H1 (cell line): ENCODE measurements at regions not wholly inside any gene's neighbourhood (a gene's known extent, or its start where the extent isn't known, plus 50 kb on each side); places are given as distances from the start of the nearest gene placed in this dataset.

Experiments used
- CTCF ChIA-PET: fragments of 300-600 bp; sonication (Branson Sonifier 250); formaldehyde crosslinking; loops from one replicate; lab custom pipeline; 2021; ENCODE audit not compliant: partially characterized antibody; lab: Charles Lee
- POLR2A ChIA-PET: fragments of 300-600 bp; sonication (Branson Sonifier 250); formaldehyde crosslinking; loops from one replicate; lab custom pipeline; 2021; ENCODE audit warnings: inconsistent platforms; ENCODE audit not compliant: partially characterized antibody; lab: Charles Lee
- DNase-seq, 2 experiments: peaks; one replicate each; pipeline versions ENCODE4 v3.0.0 to v3.0.0-alpha.2; 2010 to 2022; ENCODE audit warnings: low spot score in 2 of 2, low read depth in 1 of 2, mixed read lengths in 1 of 2
- FAIRE-seq: peaks from 2 replicates; lab custom pipeline; 2011; peaks lifted over from hg19 to GRCh38; lab: Jason Lieb, UNC
- H2AFZ ChIP-seq: 2 replicates; pipeline ENCODE4 v1.8.1; 2012; ENCODE audit warnings: low read length, inconsistent platforms
- H2AK5ac ChIP-seq: 2 replicates; pipeline ENCODE4 v1.6.1; 2013; ENCODE audit warnings: low read depth, low read length
- H2BK120ac ChIP-seq: replicated peaks from 2 replicates; pipeline ENCODE3; 2013; ENCODE audit warnings: low read depth, low read length, inconsistent platforms
- H2BK12ac ChIP-seq: 2 replicates; pipeline ENCODE4 v1.6.1; 2013; ENCODE audit warnings: low read depth, low read length
- H2BK15ac ChIP-seq: 2 replicates; pipeline ENCODE4 v1.6.1; 2013; ENCODE audit warnings: low read length
- H2BK20ac ChIP-seq: 2 replicates; pipeline ENCODE4 v1.6.1; 2013; ENCODE audit warnings: low read length
- H2BK5ac ChIP-seq: 2 replicates; pipeline ENCODE4 v1.6.1; 2013; ENCODE audit warnings: low read depth, low read length
- H3K14ac ChIP-seq: 2 replicates; pipeline ENCODE4 v1.6.1; 2013; ENCODE audit warnings: inconsistent platforms; ENCODE audit not compliant: insufficient read length
- H3K18ac ChIP-seq: 2 replicates; pipeline ENCODE4 v1.6.1; 2013; ENCODE audit warnings: low read length; ENCODE audit errors: extremely low read depth
- H3K23ac ChIP-seq: 2 replicates; pipeline ENCODE4 v1.6.1; 2013; ENCODE audit warnings: inconsistent platforms; ENCODE audit not compliant: insufficient read length
- H3K23me2 ChIP-seq: 2 replicates; pipeline ENCODE4 v1.6.1; 2013; ENCODE audit warnings: low read depth, low read length
- H3K27ac ChIP-seq: 2 replicates; pipeline ENCODE4 v1.6.1; 2011; ENCODE audit warnings: low read depth, low read length, inconsistent platforms
- H3K27me3 ChIP-seq, 4 experiments: replicated peaks in 1 of 4; 1 replicate in 1 of 4; 2 replicates in 3 of 4; pipeline versions ENCODE4 v1.6.1 to v1.8.1; 2011 to 2013; ENCODE audit warnings: low read length in 3 of 4, mild to moderate bottlenecking in 3 of 4, inconsistent platforms in 2 of 4, mixed read lengths in 2 of 4, moderate library complexity in 1 of 4; ENCODE audit not compliant: control insufficient read depth in 3 of 4, insufficient read depth in 3 of 4; ENCODE audit errors: extremely low read depth in 1 of 4
- H3K36me3 ChIP-seq, 4 experiments: 2 replicates each; pipeline versions ENCODE4 v1.6.1 to v1.8.1; 2011 to 2013; ENCODE audit warnings: mild to moderate bottlenecking in 4 of 4, low read length in 3 of 4, moderate library complexity in 2 of 4, control low read depth in 1 of 4, inconsistent platforms in 1 of 4; ENCODE audit not compliant: insufficient read depth in 4 of 4, control insufficient read depth in 2 of 4
- H3K4ac ChIP-seq: replicated peaks from 2 replicates; pipeline ENCODE3; 2013; ENCODE audit warnings: low read length, low read depth, mixed read lengths, inconsistent platforms; ENCODE audit not compliant: insufficient read length
- H3K4me1 ChIP-seq, 4 experiments: replicated peaks in 1 of 4; 1 replicate in 1 of 4; 2 replicates in 3 of 4; pipeline versions ENCODE4 v1.6.1 to v1.8.1; 2011 to 2013; ENCODE audit warnings: low read length in 3 of 4, inconsistent platforms in 2 of 4, mixed read lengths in 1 of 4; ENCODE audit not compliant: insufficient read depth in 4 of 4, control insufficient read depth in 3 of 4
- H3K4me2 ChIP-seq, 2 experiments: 2 replicates each; pipeline versions ENCODE4 v1.6.1 to v1.8.1; 2011 to 2013; ENCODE audit warnings: low read depth in 2 of 2, low read length in 2 of 2, control low read depth in 1 of 2, inconsistent platforms in 1 of 2, mild to moderate bottlenecking in 1 of 2; ENCODE audit not compliant: insufficient read depth in 1 of 2
- H3K4me3 ChIP-seq, 4 experiments: fragments of 200-600, 300-600 bp in 1 of 4; sonication (generic), shearing (Covaris generic), sonication (Bioruptor Twin) in 1 of 4; 2 replicates each; pipeline versions ENCODE4 v1.5.1 to v1.8.1; 2011 to 2016; ENCODE audit warnings: low read length in 4 of 4, low read depth in 3 of 4, control low read depth in 2 of 4, inconsistent platforms in 2 of 4, mild to moderate bottlenecking in 2 of 4, mixed read lengths in 1 of 4, moderate library complexity in 1 of 4; ENCODE audit not compliant: insufficient read depth in 2 of 4; ENCODE audit errors: extremely low read depth in 1 of 4
- H3K56ac ChIP-seq: replicated peaks from 2 replicates; pipeline ENCODE3; 2013; ENCODE audit warnings: low read depth, mild to moderate bottlenecking, mixed read lengths, low read length, inconsistent platforms; ENCODE audit not compliant: insufficient read length
- H3K79me1 ChIP-seq: 2 replicates; pipeline ENCODE4 v1.6.1; 2013; ENCODE audit warnings: low read depth, low read length, control low read depth
- H3K79me2 ChIP-seq, 2 experiments: 2 replicates each; pipeline versions ENCODE4 v1.6.1 to v1.8.1; 2012 to 2013; ENCODE audit warnings: low read length in 2 of 2, mild to moderate bottlenecking in 2 of 2, inconsistent platforms in 1 of 2; ENCODE audit not compliant: insufficient read depth in 2 of 2, control insufficient read depth in 1 of 2
- H3K9ac ChIP-seq, 4 experiments: replicated peaks in 1 of 4; 1 replicate in 1 of 4; 2 replicates in 3 of 4; pipeline versions ENCODE4 v1.6.1 to v1.8.1; 2011 to 2013; ENCODE audit warnings: low read depth in 3 of 4, low read length in 3 of 4, control low read depth in 2 of 4, mild to moderate bottlenecking in 2 of 4, moderate library complexity in 2 of 4, inconsistent platforms in 1 of 4; ENCODE audit errors: extremely low read depth in 1 of 4
- H3K9me3 ChIP-seq, 2 experiments: 2 replicates each; pipeline versions ENCODE4 v1.6.1 to v1.8.1; 2012 to 2013; ENCODE audit warnings: mild to moderate bottlenecking in 2 of 2, moderate library complexity in 2 of 2, control low read depth in 1 of 2, inconsistent platforms in 1 of 2, low read depth in 1 of 2, low read length in 1 of 2, mixed read lengths in 1 of 2; ENCODE audit not compliant: insufficient read depth in 2 of 2
- H4K20me1 ChIP-seq, 2 experiments: replicated peaks in 1 of 2; 2 replicates each; pipeline versions ENCODE3 to v1.8.1; 2011 to 2013; ENCODE audit warnings: inconsistent platforms in 2 of 2, low read length in 2 of 2, mild to moderate bottlenecking in 1 of 2; ENCODE audit not compliant: insufficient read depth in 2 of 2, control insufficient read depth in 1 of 2
- H4K5ac ChIP-seq: 2 replicates; pipeline ENCODE4 v1.6.1; 2013; ENCODE audit warnings: low read length, low read depth, mixed read lengths, inconsistent platforms; ENCODE audit not compliant: insufficient read length
- H4K8ac ChIP-seq: 2 replicates; pipeline ENCODE4 v1.8.0; 2013; ENCODE audit warnings: mild to moderate bottlenecking, moderate library complexity, low read length, inconsistent platforms; ENCODE audit not compliant: insufficient read depth; ENCODE audit errors: extremely low read depth
- H4K91ac ChIP-seq: replicated peaks from 2 replicates; pipeline ENCODE3; 2013; ENCODE audit warnings: low read length, mixed read lengths, inconsistent platforms; ENCODE audit not compliant: insufficient read length
- ATF2 ChIP-seq: IDR thresholded peaks from 2 replicates; pipeline ENCODE4 v1.6.1; 2012; ENCODE audit warnings: low read length, inconsistent platforms
- CBX5 ChIP-seq: fragments of 300-800, 300-1000 bp; sonication (generic); IDR thresholded peaks from 2 replicates; pipeline ENCODE4 v1.7.1; 2016; ENCODE audit warnings: antibody characterized with exemption, low read length, low read depth
- CBX8 ChIP-seq: fragments of 300-800, 300-1000 bp; sonication (generic); IDR thresholded peaks from 2 replicates; pipeline ENCODE4 v1.7.1; 2016; ENCODE audit warnings: low read depth, low read length, borderline replicate concordance
- RAD21 ChIP-seq, 2 experiments: IDR thresholded peaks in 1 of 2; conservative IDR thresholded peaks in 1 of 2; 2 replicates each; pipeline ENCODE4 v1.6.1; 2011; ENCODE audit warnings: low read depth in 2 of 2, low read length in 2 of 2, improper control_type of control experiment in 1 of 2, inconsistent platforms in 1 of 2, mild to moderate bottlenecking in 1 of 2, moderate library complexity in 1 of 2
- RBBP5 ChIP-seq: IDR thresholded peaks from 2 replicates; pipeline ENCODE4 v1.7.1; 2012; ENCODE audit warnings: low read depth, mild to moderate bottlenecking, inconsistent platforms, low read length, moderate library complexity, borderline replicate concordance
- RFX5 ChIP-seq: IDR thresholded peaks from 2 replicates; pipeline ENCODE4 v1.6.1; 2011; ENCODE audit warnings: low read depth, low read length, improper control_type of control experiment, borderline replicate concordance
- RNF2 ChIP-seq: fragments of 200-900, 300-1000 bp; sonication (generic); IDR thresholded peaks from 2 replicates; pipeline ENCODE4 v1.7.1; 2016; ENCODE audit warnings: borderline replicate concordance, low read depth, mild to moderate bottlenecking, antibody characterized with exemption, low read length; ENCODE audit not compliant: poor library complexity, severe bottlenecking; ENCODE audit errors: missing control alignments
- RXRA ChIP-seq: IDR thresholded peaks from 2 replicates; pipeline ENCODE4 v1.6.1; 2011; ENCODE audit warnings: low read depth, mild to moderate bottlenecking, low read length, moderate library complexity; ENCODE audit not compliant: insufficient read depth
- SAP30 ChIP-seq: fragments of 300-600 bp; sonication (generic); IDR thresholded peaks from 2 replicates; pipeline ENCODE4 v1.7.1; 2012; ENCODE audit warnings: low read length, moderate library complexity, mild to moderate bottlenecking, inconsistent platforms; ENCODE audit not compliant: insufficient read depth, insufficient replicate concordance
- TAF1 ChIP-seq: IDR thresholded peaks from 2 replicates; pipeline ENCODE4 v1.6.1; 2011; ENCODE audit warnings: mild to moderate bottlenecking, low read depth, low read length
- TCF12 ChIP-seq: IDR thresholded peaks from 2 replicates; pipeline ENCODE4 v1.6.1; 2011; ENCODE audit warnings: low read depth, mild to moderate bottlenecking, low read length
- YY1 ChIP-seq: IDR thresholded peaks from 2 replicates; pipeline ENCODE4 v1.6.1; 2011; ENCODE audit warnings: low read depth, mild to moderate bottlenecking, low read length
- WGBS, 2 experiments: shearing (Covaris generic) in 1 of 2; methylation state at CpG; one replicate each; pipeline versions ENCODE4 v1.1.6 to v1.1.7; 2013 to 2015; ENCODE audit warnings: low lambda C conversion rate in 2 of 2, mixed read lengths in 2 of 2, inconsistent platforms in 1 of 2, low coverage in 1 of 2, missing lambda C conversion rate in 1 of 2; ENCODE audit not compliant: insufficient replicate concordance in 2 of 2, insufficient coverage in 1 of 2, insufficient read length in 1 of 2; ENCODE audit errors: extremely low coverage in 1 of 2, missing lambda C conversion rate in 1 of 2; 5-methylcytosine and 5-hydroxymethylcytosine counted together

GRCh38 chr4:81348778-81349094 is 123.0 kb downstream of the RASGEF1B start:
- Histone ChIP-seq H4K20me1 (no peaks in the 10 kb centered on the region), H2BK15ac (no peak overlapping the region), H3K79me1 (no peaks in the 10 kb centered on the region), H2AK5ac (no peak overlapping the region), H3K36me3 (no peaks in the 10 kb centered on the region), H3K18ac (no peak overlapping the region), H3K27me3 (no peaks in the 10 kb centered on the region; a peak in 1 of 7 replicates), H2BK5ac (no peak overlapping the region), H3K14ac (no peak overlapping the region), H2BK20ac (no peak overlapping the region), H3K79me2 (no peaks in the 10 kb centered on the region), H3K23me2 (no peaks in the 10 kb centered on the region), H3K56ac (no peak overlapping the region), H3K4me2 (no peak overlapping the region), H3K4me1 (no peaks in the 10 kb centered on the region), H4K5ac (no peak overlapping the region), H2BK120ac (no peak overlapping the region), H4K91ac (no peak overlapping the region), H2AFZ (no peak overlapping the region), H3K9ac (no peak overlapping the region), H4K8ac (no peak overlapping the region), H3K23ac (no peak overlapping the region), H2BK12ac (no peak overlapping the region), H3K4ac (no peak overlapping the region), H3K4me3 (no peak overlapping the region), H3K9me3 (no peaks in the 10 kb centered on the region), H3K27ac (no peak overlapping the region)
- DNase-seq (no peak), FAIRE-seq (no peak)
- ChIA-PET POLR2A (interaction anchor here (0.5 kb wide), 1 partner anchor 255 kb away, joined by 3 read pairs; no protein-coding TSS in a partner anchor), CTCF (interaction anchor here (0.6 to 2.3 kb wide), 7 partner anchors 13 to 480 kb away, joined by 3 to 8 read pairs (median 3); no protein-coding TSS in a partner anchor)
- 95% methylated on average over 1 of the region's 1 CpG; no CpG with 5 or more reads in 1 of the 2 experiments for WGBS, 2 experiments
- TF ChIP-seq ATF2 (no peak), TAF1 (no peak), RXRA (no peak), SAP30 (no peak), RAD21 (IDR thresholded peaks at IDR 0.05 in 1 of 2, conservative IDR thresholded peaks at IDR 0.05 in 1 of 2; ENCODE audit: low read depth in 2 of 2, low read length in 2 of 2) (no peak), CBX5 (no peak), RFX5 (no peak), RNF2 (no peak), RBBP5 (no peak), YY1 (no peak), TCF12 (no peak), CBX8 (no peak)
